ENCODE measurements at regions not wholly inside any gene's neighbourhood (a gene's known extent, or its start where the extent isn't known, plus 50 kb on each side); places are given as distances from the start of the nearest gene placed in this dataset.

- no peak for DNase-seq
Observed at GRCh38 chr15:93247466-93248121, 158.6 kb upstream of the RGMA start.

GRCh38 chr15:93246266-93247242 is 157.5 kb upstream of the RGMA start:
- DNase-seq: no peak

DNA sequence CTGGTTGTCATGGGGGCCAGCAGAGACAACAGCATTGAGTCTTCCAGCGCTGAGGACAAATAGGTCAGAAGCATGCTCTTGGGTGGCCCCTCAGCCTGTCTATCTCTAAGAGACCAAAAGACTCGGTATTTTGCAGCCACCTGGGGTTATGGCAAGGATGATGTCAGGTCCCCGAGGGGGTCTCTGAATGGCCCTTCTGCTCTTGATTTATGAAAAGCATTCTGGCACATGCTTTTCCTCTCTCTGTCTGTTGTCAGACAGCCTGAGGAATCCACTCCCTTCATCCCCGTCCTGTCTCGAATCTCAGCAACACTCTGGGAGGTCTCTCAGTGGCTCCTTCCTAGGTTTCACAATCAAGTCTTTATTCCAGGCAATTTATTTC is 156.6 kb upstream of the RGMA start:
- DNase-seq: no peak

GRCh38 chr15:93244696-93245660 is 156.0 kb upstream of the RGMA start:
- DNase-seq: no peak

DNA sequence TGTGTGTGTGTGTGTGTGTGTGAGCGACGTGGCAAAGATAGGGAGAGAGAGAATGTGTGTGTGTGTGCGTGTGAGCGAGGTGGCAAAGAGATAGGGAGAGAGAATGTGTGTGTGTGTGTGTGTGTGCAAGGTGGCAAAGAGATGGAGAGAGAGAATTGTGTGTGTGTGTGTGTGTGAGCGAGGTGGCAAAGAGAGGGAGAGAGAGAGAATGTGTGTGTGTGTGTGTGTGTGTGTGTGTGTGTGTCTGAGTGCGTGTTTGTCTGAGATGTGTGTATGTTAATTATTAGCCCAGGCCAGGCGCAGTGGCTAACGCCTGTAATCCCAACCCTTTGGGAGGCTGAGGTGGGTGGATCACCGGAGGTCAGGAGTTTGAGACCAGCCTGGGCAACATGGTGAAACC is 154.6 kb upstream of the RGMA start:
- DNase-seq: no peak

DNA sequence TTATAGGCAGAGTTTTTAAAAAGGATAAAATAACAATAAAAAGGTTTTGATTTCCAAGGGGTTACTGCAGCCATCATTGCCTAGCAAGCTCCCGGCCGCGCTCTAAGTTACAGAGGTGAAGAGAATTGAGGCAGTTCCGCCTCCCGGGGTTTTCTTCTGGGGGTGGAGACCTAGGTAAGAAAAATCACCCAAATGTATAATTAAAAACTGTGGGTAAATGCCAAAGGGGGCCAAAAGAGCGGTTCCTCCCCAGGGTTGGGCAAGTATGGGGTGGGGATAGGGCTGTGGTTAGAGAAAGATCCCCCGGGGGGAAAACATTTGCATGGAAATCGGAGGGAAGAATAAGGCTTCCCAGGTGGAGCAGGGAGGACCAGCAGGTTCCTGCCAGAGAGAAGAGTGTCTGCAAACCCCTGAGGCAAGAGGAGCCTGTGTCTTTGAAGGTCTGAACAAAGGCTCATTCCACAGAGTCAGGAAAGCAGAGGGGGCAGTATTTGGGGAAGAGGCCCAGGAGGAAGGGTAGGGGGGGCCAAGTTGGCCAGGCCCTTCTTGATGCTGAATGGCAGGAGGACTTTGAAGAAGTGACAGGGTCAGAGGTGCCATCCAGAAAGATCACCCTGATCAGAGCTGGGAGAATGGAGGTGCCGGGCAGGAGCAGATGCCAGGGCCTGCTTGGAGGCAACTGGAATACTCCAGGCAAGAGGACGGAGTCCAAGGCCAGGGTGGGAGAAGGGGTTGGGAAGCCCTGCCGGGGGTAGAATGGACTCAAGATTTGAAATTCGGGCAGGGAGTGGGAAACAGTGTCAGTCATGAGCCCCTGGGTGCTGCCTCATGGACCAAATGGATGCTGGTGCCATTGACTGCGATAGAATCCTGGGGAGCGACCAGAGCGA is 152.9 kb upstream of the RGMA start:
- DNase-seq: no peak

- no peak for DNase-seq
Observed at GRCh38 chr15:93239993-93240392, 151.0 kb upstream of the RGMA start.

DNA sequence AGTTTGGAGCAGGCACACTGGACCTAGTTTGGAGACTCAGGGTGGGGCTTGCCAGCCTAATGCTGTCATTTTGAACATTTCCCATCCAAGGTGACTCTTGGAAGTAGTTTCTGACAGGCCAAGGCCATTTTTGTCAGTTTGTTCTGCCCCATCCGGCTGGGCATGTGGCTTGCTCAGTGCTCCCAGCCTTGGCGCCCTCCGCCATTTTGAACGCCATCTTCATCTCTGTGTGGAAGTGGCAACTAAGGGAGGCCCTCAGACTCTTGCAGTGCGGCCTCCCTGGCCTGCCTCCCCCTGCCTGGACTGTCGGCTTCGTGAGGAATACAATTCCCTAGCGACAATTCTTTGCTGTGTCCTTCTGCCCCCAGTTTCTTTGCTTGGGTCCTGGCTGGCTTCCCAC is 150.6 kb upstream of the RGMA start:
- no peak for DNase-seq

DNA sequence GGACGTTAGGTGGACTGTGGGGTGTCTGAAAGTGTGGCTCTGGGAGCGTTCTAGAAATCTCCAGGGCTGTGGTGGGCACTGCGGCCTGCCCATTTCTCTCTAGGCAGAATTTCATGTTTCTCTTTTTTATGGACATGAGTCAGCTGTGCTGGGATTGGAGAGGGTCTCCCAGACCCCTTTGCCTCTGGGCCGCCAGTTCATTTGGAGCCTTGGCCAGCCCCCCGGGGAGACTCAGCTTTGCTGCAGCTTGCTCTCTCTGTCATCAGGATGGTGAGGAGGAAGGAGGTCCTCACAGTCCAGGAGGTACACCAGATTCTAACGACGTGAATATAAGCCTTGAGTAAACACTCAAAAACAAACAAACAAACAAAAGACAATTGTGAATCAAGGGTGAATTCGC is 149.6 kb upstream of the RGMA start:
- no peak for DNase-seq

DNA sequence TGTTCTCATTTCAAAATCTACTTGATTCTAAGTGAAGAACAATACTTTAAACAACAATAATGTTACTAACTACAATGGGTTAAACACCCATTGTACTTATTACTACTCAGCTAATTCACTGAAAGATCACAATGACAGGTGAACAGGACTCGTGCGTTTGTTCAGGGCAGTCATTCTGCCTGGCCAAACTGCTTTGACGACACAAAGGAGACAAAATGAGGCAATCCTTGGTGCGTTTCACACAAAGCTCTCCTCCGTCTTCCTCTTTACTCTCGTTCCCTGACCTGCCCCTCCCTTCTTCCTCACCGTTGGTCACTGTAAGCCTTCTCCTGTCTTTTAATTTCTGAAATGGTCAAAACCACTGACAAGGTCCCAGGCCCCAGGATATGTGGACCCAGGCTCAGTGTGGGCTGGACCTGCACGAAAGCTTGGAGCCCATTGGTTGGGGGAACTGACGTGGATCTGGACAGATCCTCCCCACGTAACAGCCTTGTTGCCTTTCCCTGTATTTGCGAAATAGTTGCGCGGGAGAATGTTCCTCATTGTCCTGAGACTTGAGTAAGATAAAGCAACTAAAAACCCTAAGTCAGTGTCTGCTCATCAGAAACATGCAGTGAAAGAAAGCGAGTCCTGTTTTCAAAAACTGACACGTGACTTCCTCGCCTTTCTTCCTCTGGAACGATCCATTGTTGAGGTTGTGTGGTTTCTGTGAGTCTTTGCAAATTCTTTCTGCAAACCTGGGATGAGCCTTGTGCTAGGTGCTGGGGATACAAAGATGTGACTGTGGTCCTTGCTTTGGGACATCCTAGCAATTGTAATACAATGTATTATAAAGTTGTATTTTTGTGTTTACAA is 147.1 kb upstream of the RGMA start:
- no peak for DNase-seq

DNA sequence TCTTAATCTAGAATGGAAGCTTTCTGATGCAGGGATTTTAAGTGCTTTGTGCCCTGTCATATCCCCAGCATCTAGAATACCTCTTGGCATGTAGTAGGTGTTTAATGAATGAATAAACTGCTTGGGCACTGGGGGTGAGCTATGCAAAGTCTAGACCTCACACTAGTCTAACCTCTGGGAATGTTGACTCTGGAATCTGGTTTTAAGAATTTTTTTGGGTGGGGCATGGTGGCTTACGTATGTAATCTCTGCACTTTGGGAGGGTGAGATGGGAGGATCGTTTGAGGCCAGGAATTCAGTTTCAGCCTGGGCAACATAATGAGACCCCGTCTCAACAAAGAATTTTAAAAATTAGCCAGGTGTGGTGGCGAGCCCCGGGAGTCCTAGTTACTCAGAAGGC is 146.3 kb upstream of the RGMA start:
- DNase-seq: no peak

GRCh38 chr15:93233710-93234109 is 144.7 kb upstream of the RGMA start:
- DNase-seq: no peak

GRCh38 chr15:93232845-93233244 is 143.8 kb upstream of the RGMA start:
- DNase-seq: no peak

DNA sequence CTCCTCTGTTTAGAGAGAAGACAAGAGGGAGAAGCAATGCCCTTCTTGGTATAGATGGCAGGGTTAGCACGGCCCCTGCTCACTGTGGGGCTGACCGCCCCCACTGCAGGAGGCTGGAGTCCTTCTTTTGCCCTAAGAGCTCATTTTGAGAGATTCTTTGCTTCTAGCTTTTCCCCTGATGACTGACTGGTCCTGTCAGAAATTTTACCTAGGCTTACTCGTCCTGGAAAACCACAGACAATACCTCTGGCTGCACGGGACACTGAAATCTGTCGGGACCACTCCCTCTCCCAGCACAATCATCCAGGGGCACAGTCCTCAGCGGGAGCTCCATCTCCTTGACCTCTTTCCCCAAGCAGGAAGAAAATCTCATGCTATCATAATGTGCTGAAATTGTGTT is 143.0 kb upstream of the RGMA start:
- no peak for DNase-seq

DNA sequence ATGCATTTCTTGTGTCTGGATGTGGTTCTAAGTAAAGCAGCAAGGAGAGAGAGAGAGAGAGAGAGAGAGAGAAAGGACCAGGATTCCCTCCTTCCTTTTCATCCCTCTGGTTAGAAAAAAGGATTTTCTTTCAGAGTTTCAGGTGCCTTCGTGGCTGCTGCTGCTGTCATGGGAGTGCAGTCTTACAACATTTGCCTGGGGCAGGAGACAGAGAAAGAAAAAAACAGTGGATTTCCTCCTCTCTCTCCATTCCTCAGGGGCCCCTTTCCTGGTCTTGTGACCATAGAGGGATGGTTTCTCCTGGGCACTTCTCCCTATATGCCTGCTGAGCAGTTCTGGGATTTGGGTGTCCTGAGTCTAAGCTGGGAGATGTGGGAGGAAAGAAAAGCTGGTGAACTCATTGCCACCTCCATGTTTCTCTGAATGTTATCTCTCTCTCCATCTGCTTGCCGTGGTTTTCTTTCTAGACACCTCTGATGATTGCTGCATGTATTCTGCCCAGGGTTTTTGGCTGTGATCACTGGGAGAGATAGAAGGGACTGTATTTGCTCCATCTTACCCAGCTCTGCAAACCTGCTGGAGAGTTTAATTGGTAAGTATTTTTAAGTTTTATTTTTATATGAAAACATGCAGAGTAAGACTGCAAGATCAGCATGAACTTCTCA is 142.4 kb upstream of the RGMA start:
- DNase-seq: no peak

DNA sequence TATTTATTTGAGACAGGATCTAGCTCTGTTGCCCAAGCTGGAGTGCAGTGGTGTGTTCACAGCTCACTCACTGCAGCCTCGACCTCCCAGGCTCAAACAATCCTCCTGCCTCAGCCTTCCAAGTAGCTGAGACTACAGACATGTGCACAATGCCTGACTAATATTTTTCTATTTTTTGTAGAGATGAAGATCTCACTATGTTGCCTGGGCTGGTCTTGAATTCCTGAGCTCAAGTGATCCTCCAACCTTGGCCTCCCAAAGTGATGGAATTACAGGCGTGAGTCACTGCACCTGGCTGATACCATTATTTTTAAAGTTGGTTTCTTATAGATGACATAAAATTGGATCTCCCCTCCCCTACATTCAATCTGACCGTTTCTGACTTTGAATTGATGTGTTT is 139.5 kb upstream of the RGMA start:
- no peak for DNase-seq

GRCh38 chr15:93223803-93224202 is 134.8 kb upstream of the RGMA start:
- DNase-seq: no peak

- DNase-seq: no peak
Observed at GRCh38 chr15:93221759-93222158, 132.7 kb upstream of the RGMA start.

DNA sequence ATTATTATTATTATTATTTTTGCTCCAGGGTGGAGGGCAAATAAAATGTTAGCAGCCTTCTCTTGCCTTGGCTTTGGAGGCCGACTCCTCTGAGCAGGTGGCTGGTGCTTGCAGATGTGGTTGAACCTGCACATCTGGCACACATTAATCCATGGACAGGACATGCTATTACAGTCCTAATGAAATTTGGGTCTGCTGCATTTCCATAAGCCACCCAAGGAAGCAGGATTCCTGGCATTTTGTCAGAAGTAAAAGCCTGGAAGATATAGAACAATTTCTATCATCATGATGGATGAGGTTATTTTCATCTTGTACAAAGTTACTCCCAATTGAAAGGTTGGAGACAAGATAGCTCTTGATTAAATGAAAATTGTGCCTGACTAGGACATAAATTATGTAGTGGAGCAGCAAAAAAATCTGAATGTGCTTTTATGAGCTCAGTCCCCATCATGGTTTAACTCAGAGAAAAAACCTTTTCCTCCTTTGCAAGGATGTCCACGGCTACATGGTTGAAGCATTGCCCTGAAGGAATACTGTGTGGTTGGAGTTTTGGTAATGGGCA is 130.9 kb upstream of the RGMA start:
- no peak for DNase-seq

DNA sequence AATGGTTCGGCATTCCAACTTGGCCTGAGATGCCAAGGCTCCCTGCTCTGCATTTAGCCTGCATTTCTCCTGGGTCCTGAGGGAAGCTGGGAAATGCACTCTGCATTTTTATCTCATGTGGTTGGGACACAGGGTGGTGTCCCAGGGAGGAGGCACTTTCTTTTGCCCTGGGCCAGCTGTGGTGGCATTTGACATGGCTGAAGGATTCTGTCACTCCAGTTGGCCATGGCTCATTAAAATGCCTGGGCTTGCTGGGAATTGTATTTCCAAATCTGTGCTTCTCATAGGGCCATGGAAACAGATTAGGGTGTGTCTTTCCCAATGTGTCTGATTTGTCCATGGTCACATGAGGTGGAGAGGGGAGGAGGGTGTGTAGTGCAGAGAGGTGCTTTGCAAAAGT is 128.3 kb upstream of the RGMA start:
- no peak for DNase-seq

Data from activated CD8-positive, alpha-beta memory T cell treated with anti-CD3 and anti-CD28 coated beads, Interleukin-2, amount 50 U/mL, for 4 hours (primary cell).